IMR-90 (cell line): ENCODE measurements at regions not wholly inside any gene's neighbourhood (a gene's known extent, or its start where the extent isn't known, plus 50 kb on each side); places are given as distances from the start of the nearest gene placed in this dataset.

Source experiments
- BHLHE40 ChIP-seq: fragments of 150-350 bp; IDR thresholded peaks from 2 replicates; pipeline ENCODE4 v1.6.1; 2016; ENCODE audit warnings: mild to moderate bottlenecking, low read depth, low read length
- CTCF ChIP-seq: conservative IDR thresholded peaks from 2 replicates; pipeline ENCODE4 v1.5.1; 2012; ENCODE audit warnings: mild to moderate bottlenecking, low read depth, low read length, improper control_type of control experiment
- ELK1 ChIP-seq: fragments of 150-350 bp; IDR thresholded peaks from 2 replicates; pipeline ENCODE4 v1.6.1; 2016; ENCODE audit warnings: low read depth, mild to moderate bottlenecking, low read length, moderate library complexity, borderline replicate concordance
- MAFK ChIP-seq: IDR thresholded peaks from 2 replicates; pipeline ENCODE4 v1.6.1; 2012; ENCODE audit warnings: low read depth, low read length, improper control_type of control experiment
- MAZ ChIP-seq: IDR thresholded peaks from 2 replicates; pipeline ENCODE4 v1.6.1; 2012; ENCODE audit warnings: low read depth, mild to moderate bottlenecking, low read length, improper control_type of control experiment, moderate library complexity, borderline replicate concordance
- POLR2A ChIP-seq: IDR thresholded peaks from 2 replicates; pipeline ENCODE4 v1.6.1; 2012; ENCODE audit warnings: mild to moderate bottlenecking, low read depth, low read length
- RAD21 ChIP-seq: IDR thresholded peaks from 2 replicates; pipeline ENCODE4 v1.6.1; 2012; ENCODE audit warnings: low read length, improper control_type of control experiment
- RCOR1 ChIP-seq: IDR thresholded peaks from 2 replicates; pipeline ENCODE4 v1.6.1; 2012; ENCODE audit warnings: mild to moderate bottlenecking, low read length, improper control_type of control experiment; ENCODE audit not compliant: insufficient replicate concordance
- SMC3 ChIP-seq: fragments of 150-350 bp; IDR thresholded peaks from 2 replicates; pipeline ENCODE4 v1.6.1; 2016; ENCODE audit warnings: low read depth, mild to moderate bottlenecking, antibody characterized with exemption, low read length, moderate library complexity
- USF2 ChIP-seq: fragments of 150-350 bp; IDR thresholded peaks from 2 replicates; pipeline ENCODE4 v1.6.1; 2017; ENCODE audit warnings: mild to moderate bottlenecking, antibody characterized with exemption, low read length, low read depth

- no peak for TF ChIP-seq BHLHE40
- TF ChIP-seq CTCF: no peak
- TF ChIP-seq RCOR1: no peak
- no peak for TF ChIP-seq MAZ
- no peak for TF ChIP-seq ELK1
- no peak for TF ChIP-seq MAFK
- no peak for TF ChIP-seq POLR2A
- no peak for TF ChIP-seq RAD21
- TF ChIP-seq SMC3: no peak
- no peak for TF ChIP-seq USF2
Observed at GRCh38 chr12:89775063-89775985, 66.7 kb upstream of the ATP2B1 start.
